Jurkat, Clone E6-1 (cell line): ENCODE measurements at regions not wholly inside any gene's neighbourhood (a gene's known extent, or its start where the extent isn't known, plus 50 kb on each side); places are given as distances from the start of the nearest gene placed in this dataset.

Experiments used
- DNase-seq: peaks from one replicate; pipeline ENCODE4 v3.0.0-alpha.2; 2011; ENCODE audit warnings: low read depth, low spot score
- H3K4me3 ChIP-seq: 2 replicates; pipeline ENCODE4 v1.5.1; 2011; ENCODE audit warnings: mild to moderate bottlenecking, low read length, control low read depth, moderate library complexity

GRCh38 chr11:41999066-41999465, 539.6 kb upstream of the LRRC4C start:
- no peak for DNase-seq
- no peak overlapping the region for H3K4me3 ChIP-seq

DNA sequence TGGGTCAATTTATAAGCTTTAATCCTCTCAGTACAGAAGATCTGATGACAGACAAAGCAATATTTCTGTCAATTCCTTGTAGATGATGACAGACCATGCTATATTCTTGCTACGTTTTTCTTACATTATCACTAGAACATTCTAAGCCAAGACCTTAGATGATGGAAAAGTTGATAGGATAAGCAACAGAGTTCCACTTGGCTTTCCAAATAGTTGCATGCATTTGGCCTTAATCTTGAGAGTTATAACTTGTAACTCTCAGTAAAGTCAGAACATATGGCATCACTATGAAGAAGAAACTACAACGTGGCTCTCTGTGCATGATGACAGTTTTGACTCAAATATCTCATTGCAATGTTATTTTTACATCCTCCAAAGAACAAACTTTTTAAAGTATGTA, 544.3 kb upstream of the LRRC4C start:
- H3K4me3 ChIP-seq, result no peak overlapping the region
- no peak for DNase-seq

DNA sequence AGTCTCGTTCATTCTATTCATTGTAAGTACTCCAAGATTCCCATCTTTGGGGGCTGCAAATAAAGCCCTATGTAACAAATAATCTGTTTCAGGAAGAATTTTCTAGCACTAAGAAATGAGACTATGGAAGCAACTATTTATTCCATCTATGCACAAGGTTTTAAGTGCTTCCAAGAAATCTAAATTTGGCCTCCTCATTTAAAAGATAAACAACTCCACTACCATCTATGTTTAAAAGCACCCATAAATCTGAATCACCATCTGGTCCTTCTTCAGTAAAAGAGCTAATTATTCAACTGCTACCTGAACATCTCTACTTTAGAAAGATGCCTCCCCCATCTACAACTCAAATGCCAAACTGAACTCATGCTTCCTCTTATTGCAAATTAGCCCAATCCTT, 547.3 kb upstream of the LRRC4C start:
- DNase-seq, result no peak
- no peak overlapping the region for H3K4me3 ChIP-seq

DNA sequence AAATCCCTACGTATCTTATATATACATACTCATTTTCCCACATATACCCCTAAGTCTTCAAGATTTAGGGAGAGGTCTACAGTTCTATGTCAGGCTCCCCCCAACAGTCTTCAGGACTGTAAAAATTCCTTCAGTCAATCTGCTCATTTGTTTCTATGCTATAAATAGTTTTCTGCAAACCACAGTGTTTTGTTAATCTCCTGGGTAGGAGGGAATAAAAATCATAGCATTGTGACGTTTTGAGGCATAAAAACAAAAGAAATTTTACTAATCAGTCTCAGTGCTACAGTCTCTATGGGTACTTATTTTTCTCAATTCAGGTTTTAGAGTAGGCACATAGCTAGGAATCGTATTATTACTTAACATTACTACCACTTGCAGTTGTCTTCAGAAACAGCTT, 552.8 kb upstream of the LRRC4C start:
- DNase-seq, result no peak
- no peak overlapping the region for H3K4me3 ChIP-seq

DNA sequence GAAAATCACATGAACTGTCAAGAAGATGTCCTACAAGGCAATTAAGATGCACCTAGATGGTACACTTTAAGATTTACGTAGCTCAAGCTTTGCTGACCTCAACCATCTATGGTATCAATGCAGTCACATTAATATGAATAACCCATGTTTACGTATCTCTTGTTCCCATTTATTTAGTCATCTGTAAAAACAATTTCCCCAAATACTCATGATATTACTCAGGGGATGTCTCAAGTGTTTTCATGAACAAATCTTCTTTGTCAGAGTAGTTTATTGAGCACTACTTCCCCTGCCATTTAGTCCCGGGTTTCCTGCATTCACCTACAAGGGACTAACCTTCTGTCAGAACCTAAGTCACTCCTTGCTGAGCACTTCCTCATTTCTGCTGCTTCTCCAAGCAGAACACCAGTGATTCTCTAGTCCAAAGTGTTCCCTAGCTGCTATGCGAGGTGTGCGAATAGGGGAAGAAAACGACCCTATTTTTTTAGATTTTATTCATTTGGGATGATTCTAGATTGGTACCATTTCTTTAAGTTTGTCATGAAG, 554.3 kb upstream of the LRRC4C start:
- no peak for DNase-seq
- no peak overlapping the region for H3K4me3 ChIP-seq

- no peak for DNase-seq
Measured at GRCh38 chr11:42021911-42022310, 562.5 kb upstream of the LRRC4C start.

DNA sequence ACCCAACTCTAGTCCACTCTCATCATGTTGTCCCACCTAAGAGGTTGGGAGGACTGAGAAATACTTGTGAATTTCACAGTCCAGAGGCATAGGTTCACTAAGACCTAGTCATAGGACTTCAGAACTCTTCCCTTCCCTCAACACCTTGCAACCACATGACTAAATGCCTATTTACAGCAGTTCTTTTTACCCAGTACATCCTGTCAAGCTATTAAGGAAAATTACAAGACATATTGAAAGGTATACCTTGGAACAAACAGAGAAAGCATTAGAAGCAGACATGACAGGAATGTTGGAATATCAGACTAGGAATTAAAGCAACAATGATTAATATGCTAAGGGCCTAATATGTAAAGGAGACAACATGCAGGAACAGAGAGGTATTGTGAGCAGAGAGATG, 563.8 kb upstream of the LRRC4C start:
- no peak for DNase-seq
- no peak overlapping the region for H3K4me3 ChIP-seq

More at GRCh38 chr11:42021911-42022310, 562.5 kb upstream of the LRRC4C start:
- H3K4me3 ChIP-seq, result no peak overlapping the region

DNA sequence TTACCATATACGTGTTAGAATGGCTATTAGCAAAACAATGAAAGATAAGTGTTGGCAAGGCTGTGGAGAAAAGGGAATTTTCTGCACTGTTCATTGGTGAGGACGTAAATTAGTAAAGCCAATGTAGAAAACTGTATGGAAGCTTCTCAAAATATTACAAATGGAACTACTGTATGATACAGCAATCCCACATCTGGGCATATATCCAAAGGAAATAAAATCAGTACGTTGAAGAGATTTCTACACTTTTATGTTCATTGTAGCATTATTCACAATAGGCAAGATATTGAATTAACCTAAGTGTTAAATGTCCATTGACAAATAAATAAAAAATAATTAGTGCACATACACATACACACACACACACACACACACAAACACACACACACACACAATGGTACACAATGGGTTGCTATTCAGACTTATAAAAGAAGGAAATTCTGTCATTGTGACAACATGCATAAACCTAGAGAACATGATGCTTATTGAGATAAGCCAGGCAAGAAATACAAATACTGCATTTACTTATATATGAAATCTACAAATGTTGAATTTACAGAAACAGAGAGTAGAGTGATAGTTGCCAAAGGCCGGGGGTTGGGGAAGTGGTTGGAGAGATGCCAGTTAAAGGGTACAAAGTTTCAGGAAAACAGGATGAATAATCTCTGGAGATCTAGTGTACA, 565.8 kb upstream of the LRRC4C start:
- DNase-seq, result no peak
- H3K4me3 ChIP-seq, result no peak overlapping the region

- DNase-seq, result no peak
- no peak overlapping the region for H3K4me3 ChIP-seq
Measured at GRCh38 chr11:42034826-42035225, 575.4 kb upstream of the LRRC4C start.

DNA sequence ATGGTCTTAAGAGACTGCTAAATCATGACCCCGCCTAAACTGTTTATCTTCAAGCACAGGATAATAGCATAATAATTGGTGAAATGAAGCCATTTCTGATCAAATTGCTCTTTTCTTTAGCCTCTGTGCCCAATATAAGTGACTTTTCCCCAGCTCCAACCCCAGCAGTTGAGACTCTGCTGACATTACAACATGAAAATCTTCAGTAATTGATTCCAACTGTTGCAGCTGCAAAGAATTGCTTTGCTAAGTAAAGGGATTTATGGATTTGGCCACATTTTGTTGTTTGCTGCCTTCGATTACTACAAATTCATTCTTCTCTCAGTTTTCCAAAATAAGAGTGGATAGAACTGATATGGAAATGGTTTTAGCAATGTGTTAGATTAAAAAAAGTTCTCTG, 576.7 kb upstream of the LRRC4C start:
- no peak overlapping the region for H3K4me3 ChIP-seq

GRCh38 chr11:42043312-42043711, 583.9 kb upstream of the LRRC4C start:
- H3K4me3 ChIP-seq, result no peak overlapping the region
- DNase-seq, result no peak

More for the DNA sequence above, 576.7 kb upstream of the LRRC4C start:
- no peak for DNase-seq

DNA sequence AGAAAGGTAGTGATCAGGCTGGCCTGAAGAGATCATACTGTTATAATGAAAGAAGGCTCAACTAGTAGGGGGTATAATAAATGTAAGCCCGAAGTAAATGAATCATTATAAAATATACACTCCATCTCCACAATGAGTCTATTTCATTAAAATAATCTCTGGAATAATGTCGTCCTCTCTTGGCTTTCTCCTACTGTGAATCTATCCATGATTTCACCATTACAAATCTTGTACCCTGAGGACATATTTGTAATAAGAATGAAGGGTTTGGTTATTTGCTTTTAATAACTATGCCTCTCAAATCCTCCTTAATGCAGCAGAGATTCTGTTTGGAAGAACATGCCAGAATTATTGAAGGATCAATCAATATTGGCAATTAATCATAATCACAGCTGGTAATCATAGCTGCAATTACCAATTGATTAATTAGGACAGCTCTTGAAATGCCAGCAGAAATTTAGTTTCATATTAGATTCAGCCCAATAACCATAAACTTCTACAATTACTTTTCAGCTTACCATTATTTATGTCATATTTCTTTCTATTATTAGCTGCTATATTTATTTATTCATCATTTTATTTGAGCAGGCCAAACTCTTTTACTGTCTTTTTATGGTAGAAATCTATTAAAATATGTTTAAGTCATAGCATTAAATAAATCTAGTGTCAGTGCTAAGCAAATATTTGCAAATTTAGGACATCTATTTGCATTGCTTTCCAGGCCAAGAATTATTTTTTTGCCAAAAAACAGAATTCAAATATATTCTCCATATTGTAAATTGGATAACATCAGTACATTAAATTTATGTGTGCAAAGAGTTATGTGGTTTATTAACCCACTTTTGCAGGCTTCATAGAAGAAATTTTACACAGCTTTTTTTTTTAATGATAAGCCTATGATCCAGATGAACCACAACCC, 588.4 kb upstream of the LRRC4C start:
- no peak for DNase-seq
- H3K4me3 ChIP-seq, result no peak overlapping the region

GRCh38 chr11:42049186-42049585, 589.7 kb upstream of the LRRC4C start:
- DNase-seq, result no peak
- H3K4me3 ChIP-seq, result no peak overlapping the region

GRCh38 chr11:42049650-42050049, 590.2 kb upstream of the LRRC4C start:
- DNase-seq, result no peak
- no peak overlapping the region for H3K4me3 ChIP-seq

DNA sequence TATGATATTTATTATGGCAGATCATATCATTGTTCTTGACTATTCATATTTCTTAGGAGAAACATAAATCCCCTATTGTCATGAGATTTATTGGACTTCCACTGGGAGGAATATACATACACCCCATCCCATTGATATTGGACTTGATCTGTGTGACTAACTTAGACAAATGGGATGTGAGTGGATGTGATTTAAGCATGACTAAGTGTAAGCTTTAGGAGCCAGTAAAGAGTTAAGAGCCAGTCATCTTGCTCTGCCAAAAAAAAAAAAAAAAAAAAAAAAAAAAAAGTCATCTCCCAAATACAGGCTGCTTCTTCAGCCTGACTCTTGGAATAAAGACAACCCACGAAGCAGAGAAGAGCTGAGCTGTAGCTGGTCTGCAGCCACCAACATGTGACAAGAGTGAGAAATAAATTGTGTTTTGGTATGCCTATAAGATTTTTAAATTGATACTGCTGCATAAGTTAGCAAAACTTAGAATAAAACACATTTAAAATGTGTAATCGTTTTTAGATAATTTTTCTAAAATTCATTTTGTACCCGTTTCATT, 595.0 kb upstream of the LRRC4C start:
- no peak overlapping the region for H3K4me3 ChIP-seq
- no peak for DNase-seq

DNA sequence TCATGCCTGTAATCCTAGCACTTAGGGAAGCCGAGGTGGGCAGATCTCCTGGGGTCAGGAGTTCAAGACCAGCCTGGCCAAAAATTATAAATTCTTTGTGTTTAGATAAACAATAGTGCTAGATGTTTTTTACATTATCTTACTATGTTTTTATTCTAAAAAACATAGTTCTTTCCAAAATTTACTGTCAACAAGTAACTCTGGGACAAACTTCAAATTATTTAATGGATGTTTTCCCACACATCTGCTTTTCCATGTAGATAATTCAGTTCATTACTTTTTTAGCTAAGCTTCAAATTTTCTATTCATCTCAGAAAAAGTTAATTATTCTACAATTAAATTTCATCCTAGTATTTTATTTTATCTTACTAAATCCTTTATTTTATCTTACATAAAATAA, 596.2 kb upstream of the LRRC4C start:
- DNase-seq, result no peak
- no peak overlapping the region for H3K4me3 ChIP-seq

- no peak overlapping the region for H3K4me3 ChIP-seq
- DNase-seq, result no peak
Measured at GRCh38 chr11:42058794-42059193, 599.3 kb upstream of the LRRC4C start.

DNA sequence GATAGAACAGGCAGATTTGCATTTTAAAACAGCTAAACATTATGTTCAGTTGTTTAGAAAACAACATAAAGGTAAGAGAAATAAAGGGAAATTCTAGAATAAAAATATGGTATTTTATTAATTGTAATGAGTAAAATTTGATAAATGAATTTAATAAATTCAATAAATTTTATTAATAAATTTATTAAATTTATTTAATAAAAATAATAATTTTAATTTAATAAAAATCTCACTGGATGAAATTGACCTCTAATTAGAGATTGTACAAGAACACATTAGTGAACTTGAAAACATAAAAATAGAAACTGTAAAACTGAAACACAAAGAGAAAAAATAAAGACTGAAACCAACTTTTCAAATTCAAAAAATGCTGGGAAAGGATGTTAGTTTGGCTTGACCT, 605.7 kb upstream of the LRRC4C start:
- no peak overlapping the region for H3K4me3 ChIP-seq
- DNase-seq, result no peak

- H3K4me3 ChIP-seq, result no peak overlapping the region
- no peak for DNase-seq
Measured at GRCh38 chr11:42066113-42066512, 606.7 kb upstream of the LRRC4C start.

DNA sequence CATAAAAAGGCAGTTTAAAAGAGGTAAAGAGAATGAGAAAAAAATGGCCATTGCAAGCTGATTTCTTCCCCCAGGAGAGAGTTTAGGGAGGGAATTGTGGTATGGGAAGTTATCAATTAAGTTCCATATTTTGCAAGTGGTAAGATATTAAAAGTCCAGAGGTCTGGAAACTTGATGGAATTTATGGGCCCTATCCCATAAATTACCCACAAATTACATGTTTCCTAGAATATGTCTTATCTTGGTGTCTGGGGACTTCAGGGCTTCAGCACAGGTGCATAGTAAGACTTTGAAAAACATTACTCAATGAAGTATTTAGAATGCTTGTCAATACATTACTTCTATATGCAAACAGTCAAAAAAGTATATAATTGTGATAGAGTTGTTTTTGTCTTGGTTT, 614.9 kb upstream of the LRRC4C start:
- no peak for DNase-seq
- no peak overlapping the region for H3K4me3 ChIP-seq
